ENCODE measurements at regions not wholly inside any gene's neighbourhood (a gene's known extent, or its start where the extent isn't known, plus 50 kb on each side); places are given as distances from the start of the nearest gene placed in this dataset.
"Not testable (repeated sequence)": the region's sequence is repeated elsewhere in the genome, so short reads cannot be mapped to it uniquely, and the experiment has no call there.

DNA sequence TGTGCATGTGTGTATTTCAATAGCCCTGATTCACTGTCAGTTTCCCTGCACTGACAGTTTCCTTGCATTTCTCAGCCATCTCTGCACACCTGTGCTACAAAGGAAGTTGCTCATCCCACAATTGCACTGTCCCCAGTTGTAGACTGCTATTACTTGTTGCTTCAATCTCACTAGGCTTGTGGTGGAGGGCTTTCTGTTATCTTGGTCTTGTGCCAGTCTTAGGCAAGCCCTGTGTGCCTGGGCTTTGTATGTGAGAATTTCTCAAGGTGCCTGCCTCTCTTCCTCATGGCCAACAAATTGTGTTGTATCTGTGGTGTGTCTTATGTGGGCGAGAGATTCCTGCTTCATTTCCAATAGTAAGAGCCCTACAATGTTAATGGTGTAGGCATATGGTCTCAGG is 467.4 kb downstream of the GRIA2 start (continued):
- TF ChIP-seq ZBTB17 (tag by site-specific recombination; IDR thresholded peaks at IDR 0.05) (no peak), ZNF121 (tag by site-specific recombination; IDR thresholded peaks at IDR 0.05) (no peak), ZNF473 (tag by site-specific recombination; IDR thresholded peaks at IDR 0.05) (no peak)

DNA sequence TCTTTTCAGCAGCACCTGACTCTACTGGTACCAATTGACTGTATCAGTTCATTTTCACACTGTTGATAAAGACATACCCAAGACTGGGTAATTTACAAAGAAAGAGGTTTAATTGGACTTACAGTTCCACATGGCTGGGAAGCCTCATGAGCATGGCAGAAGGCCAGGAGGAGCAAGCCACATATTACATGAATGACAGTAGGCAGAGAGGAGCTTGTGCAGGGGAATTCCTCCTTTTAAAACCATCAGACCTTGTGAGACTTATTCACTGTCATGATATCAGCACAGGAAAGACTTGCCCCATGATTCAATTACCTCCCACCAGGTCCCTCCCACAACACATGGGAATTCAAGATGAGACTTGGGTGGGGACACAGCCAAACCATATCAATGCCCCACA is 458.8 kb downstream of the GRIA2 start:
- H3K36me3 ChIP-seq (ENCODE audit: control insufficient read depth in 2 of 2, insufficient read depth in 1 of 2, low read length in 2 of 2); POLR2A ChIA-PET; H3K27ac ChIP-seq (ENCODE audit: extremely low read depth, low read depth, low read length); H3K4me3 ChIP-seq (ENCODE audit: low read depth, low read length); CTCF ChIA-PET; H3K4me1 ChIP-seq (ENCODE audit: control insufficient read depth, insufficient read depth, low read length); H3K9me3 ChIP-seq (ENCODE audit: control insufficient read depth, insufficient read depth, low read depth, low read length): not testable (repeated sequence)

DNA sequence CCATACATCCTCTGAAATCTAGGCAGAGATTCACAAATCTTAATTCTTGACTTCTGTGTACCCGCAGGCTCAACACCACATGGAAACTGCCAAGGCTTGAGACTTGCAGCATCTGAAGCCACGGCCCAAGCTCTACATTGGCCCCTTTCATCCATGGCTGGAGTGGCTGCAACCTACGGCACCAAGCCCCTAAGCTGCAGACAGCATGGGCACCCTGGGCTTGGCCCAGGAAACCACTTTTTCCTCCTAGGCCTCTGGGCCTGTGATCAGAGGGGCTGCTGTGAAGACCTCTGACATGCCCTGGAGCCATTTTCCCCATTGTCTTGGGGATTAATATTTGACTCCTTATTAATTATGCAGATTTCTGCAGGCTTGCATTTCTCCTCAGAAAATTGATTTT is 457.9 kb downstream of the GRIA2 start:
- Histone ChIP-seq H3K36me3 (ENCODE audit: control insufficient read depth in 2 of 2, insufficient read depth in 1 of 2, low read length in 2 of 2) (no peaks in the 10 kb centered on the region), H3K9me3 (ENCODE audit: control insufficient read depth, insufficient read depth, low read depth, low read length) (no peaks in the 10 kb centered on the region), H3K4me1 (ENCODE audit: control insufficient read depth, insufficient read depth, low read length) (no peaks in the 10 kb centered on the region), H3K27ac (ENCODE audit: extremely low read depth, low read depth, low read length) (no peak overlapping the region), H3K4me3 (ENCODE audit: low read depth, low read length) (no peak overlapping the region)
- ChIA-PET CTCF (no interaction called here), POLR2A (no interaction called here)
- TF ChIP-seq ZNF585B (tag by site-specific recombination; IDR thresholded peaks at IDR 0.05): peak; percentile 57
- TF ChIP-seq ZBTB1 (tag by site-specific recombination; IDR thresholded peaks at IDR 0.05): no peak

DNA sequence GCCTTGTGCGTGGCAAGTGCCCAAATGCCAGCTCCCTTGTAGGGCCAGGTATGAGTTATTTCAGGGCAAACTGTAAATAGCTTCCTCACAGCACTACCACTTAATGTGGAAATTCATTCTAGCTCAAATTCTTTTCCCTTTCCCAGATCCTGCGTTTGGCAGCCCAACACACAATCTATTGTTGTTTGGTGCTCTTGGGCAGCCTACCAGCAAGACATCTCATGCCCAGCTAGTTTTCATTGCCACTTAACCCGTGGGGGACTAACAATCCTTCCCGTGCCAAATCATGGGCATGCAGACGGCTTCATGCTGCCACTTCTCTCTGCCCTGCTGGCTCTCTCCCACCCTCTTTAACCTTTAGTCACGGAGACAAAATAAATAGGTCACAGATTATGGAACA is 454.2 kb downstream of the GRIA2 start:
- no peak overlapping the region for H3K4me3 ChIP-seq (ENCODE audit: low read depth, low read length)
- ChIA-PET CTCF (no interaction called here), POLR2A (no interaction called here)
- TF ChIP-seq ZNF571 (tag by site-specific recombination; IDR thresholded peaks at IDR 0.05): no peak
- TF ChIP-seq ZNF24 (tag by site-specific recombination; IDR thresholded peaks at IDR 0.05): no peak
- no peak for TF ChIP-seq HOXA7 (CRISPR knock-in tag; IDR thresholded peaks at IDR 0.05; ENCODE audit: borderline replicate concordance)
- no peak for TF ChIP-seq KLF7 (tag by site-specific recombination; IDR thresholded peaks at IDR 0.05; ENCODE audit: borderline replicate concordance)
- no peak for TF ChIP-seq ZNF248 (tag by site-specific recombination; IDR thresholded peaks at IDR 0.05)
- no peak for TF ChIP-seq ZNF555 (tag by site-specific recombination; conservative IDR thresholded peaks at IDR 0.05)
- no peak for TF ChIP-seq ZNF701 (tag by site-specific recombination; IDR thresholded peaks at IDR 0.05)
- TF ChIP-seq ZNF704 (tag by site-specific recombination; IDR thresholded peaks at IDR 0.05): no peak
- no peak for TF ChIP-seq ZNF692 (tag by site-specific recombination; IDR thresholded peaks at IDR 0.05)
- TF ChIP-seq ZNF843 (tag by site-specific recombination; IDR thresholded peaks at IDR 0.05): no peak
- TF ChIP-seq KLF9 (tag by site-specific recombination; IDR thresholded peaks at IDR 0.05; ENCODE audit: low read depth): no peak
- no peak for TF ChIP-seq KLF8 (tag by site-specific recombination; IDR thresholded peaks at IDR 0.05)
- no peak for TF ChIP-seq ZBTB1 (tag by site-specific recombination; IDR thresholded peaks at IDR 0.05)
- TF ChIP-seq ZNF561 (tag by site-specific recombination; IDR thresholded peaks at IDR 0.05; ENCODE audit: borderline replicate concordance): no peak
- TF ChIP-seq ZNF274 (IDR thresholded peaks at IDR 0.05; ENCODE audit: low read length): no peak
- no peak for TF ChIP-seq ZNF274 (tag by site-specific recombination; IDR thresholded peaks at IDR 0.05; ENCODE audit: borderline replicate concordance)
- no peak for TF ChIP-seq YY1 (tag by site-specific recombination; IDR thresholded peaks at IDR 0.05)
- no peak for TF ChIP-seq ZNF202 (tag by site-specific recombination; IDR thresholded peaks at IDR 0.05; ENCODE audit: borderline replicate concordance)
- no peak for TF ChIP-seq BCL11B (tag by site-specific recombination; IDR thresholded peaks at IDR 0.05; ENCODE audit: low read depth)
- TF ChIP-seq ZNF146 (tag by site-specific recombination; IDR thresholded peaks at IDR 0.05): no peak
- TF ChIP-seq ZSCAN23 (tag by site-specific recombination; IDR thresholded peaks at IDR 0.05): no peak
- H3K27ac ChIP-seq (ENCODE audit: extremely low read depth, low read depth, low read length): no peak overlapping the region
- no peaks in the 10 kb centered on the region for H3K9me3 ChIP-seq (ENCODE audit: control insufficient read depth, insufficient read depth, low read depth, low read length)
- H3K4me1 ChIP-seq (ENCODE audit: control insufficient read depth, insufficient read depth, low read length): no peaks in the 10 kb centered on the region
- H3K36me3 ChIP-seq (ENCODE audit: control insufficient read depth in 2 of 2, insufficient read depth in 1 of 2, low read length in 2 of 2): no peaks in the 10 kb centered on the region
